GM13976 (cell line): ENCODE measurements at regions not wholly inside any gene's neighbourhood (a gene's known extent, or its start where the extent isn't known, plus 50 kb on each side); places are given as distances from the start of the nearest gene placed in this dataset.

ENCODE experiments used
- DNase-seq: peaks from one replicate; pipeline ENCODE4 v3.0.0; 2012; ENCODE audit warnings: low spot score
- in situ Hi-C: fragments of 300-500 bp; cut with MboI; formaldehyde crosslinking; loops from one replicate; pipeline ENCODE4 v1.12.0; 2022; ENCODE audit warnings: low sequenced_read_pairs, mixed read lengths, inconsistent platforms; ENCODE audit not compliant: unreplicated experiment
- TF ChIP-seq, protein P1 (sequence below): IDR thresholded peaks from 2 replicates; pipeline ENCODE4 v1.5.1; 2012; ENCODE audit warnings: borderline replicate concordance, mild to moderate bottlenecking; ENCODE audit not compliant: insufficient read depth; ENCODE audit errors: extremely low read depth, missing control alignments, control extremely low read depth

DNA sequence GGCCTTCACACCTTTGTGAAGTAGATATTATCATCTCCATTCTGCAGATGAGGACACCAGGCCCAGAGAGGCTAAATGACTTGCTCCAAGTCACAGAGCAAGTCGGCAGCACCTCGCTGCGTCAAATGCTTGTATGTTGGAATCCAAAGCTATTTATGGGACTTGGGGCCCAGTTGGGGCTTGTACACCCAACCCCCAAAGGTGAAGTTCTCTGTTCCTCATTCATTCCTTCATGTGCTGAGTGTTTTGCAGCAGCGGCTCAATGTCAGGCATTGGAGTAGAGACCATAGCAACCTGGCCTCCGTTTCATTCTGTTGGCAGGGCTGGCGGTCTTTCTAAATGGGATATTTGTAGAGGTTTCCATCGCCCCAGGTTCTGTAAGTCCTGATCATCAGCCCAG, 113.4 kb upstream of the SLC25A33 start:
- in situ Hi-C loops = no loop called here
- DNase-seq = peak; percentile 49
- TF ChIP-seq, protein P1, sequence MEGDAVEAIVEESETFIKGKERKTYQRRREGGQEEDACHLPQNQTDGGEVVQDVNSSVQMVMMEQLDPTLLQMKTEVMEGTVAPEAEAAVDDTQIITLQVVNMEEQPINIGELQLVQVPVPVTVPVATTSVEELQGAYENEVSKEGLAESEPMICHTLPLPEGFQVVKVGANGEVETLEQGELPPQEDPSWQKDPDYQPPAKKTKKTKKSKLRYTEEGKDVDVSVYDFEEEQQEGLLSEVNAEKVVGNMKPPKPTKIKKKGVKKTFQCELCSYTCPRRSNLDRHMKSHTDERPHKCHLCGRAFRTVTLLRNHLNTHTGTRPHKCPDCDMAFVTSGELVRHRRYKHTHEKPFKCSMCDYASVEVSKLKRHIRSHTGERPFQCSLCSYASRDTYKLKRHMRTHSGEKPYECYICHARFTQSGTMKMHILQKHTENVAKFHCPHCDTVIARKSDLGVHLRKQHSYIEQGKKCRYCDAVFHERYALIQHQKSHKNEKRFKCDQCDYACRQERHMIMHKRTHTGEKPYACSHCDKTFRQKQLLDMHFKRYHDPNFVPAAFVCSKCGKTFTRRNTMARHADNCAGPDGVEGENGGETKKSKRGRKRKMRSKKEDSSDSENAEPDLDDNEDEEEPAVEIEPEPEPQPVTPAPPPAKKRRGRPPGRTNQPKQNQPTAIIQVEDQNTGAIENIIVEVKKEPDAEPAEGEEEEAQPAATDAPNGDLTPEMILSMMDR = peak; percentile 4

DNA sequence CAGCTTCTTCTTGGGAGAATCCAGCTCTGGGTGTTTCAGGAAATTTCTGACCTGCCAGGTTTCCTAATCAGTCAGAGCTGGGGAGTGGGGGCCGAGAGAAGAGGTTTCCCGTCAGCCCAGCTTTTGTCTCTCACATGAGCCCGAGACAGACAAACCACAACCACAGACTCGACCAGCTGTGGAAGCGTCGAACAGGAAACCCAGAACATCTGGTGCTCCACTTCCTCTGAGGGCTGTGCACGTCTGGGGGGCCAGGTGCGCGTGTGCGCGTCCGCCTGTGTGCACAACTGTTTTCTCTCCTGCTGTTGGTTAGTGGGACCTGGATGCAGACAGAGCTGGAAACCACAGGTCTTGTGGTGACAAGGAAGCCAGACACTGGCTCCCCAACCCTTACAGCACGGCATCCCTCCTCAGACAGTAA, 113.0 kb upstream of the SLC25A33 start:
- DNase-seq = peak; percentile 83
- TF ChIP-seq, protein P1 = no peak
- in situ Hi-C loops = no loop called here

DNA sequence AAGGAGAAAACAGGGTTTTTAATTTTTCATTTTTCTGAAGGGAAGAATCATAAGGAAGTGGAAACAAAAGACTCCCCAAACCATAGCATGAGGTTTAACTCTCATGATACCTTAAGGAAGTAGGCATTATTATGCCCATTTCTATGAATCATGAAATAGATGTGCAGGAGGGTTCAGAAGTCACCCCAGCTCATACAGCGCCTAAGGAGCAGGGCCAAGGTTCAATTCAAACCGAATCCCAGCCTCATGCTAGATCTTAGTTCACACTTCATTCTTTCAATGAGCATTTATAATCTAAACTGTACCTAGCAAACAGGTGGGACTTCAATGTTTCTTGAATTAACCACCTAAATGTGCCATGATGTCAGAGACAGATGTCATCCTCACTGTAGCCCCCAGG, 111.9 kb upstream of the SLC25A33 start:
- in situ Hi-C loops = no loop called here
- no peak for DNase-seq
- TF ChIP-seq, protein P1 = no peak

DNA sequence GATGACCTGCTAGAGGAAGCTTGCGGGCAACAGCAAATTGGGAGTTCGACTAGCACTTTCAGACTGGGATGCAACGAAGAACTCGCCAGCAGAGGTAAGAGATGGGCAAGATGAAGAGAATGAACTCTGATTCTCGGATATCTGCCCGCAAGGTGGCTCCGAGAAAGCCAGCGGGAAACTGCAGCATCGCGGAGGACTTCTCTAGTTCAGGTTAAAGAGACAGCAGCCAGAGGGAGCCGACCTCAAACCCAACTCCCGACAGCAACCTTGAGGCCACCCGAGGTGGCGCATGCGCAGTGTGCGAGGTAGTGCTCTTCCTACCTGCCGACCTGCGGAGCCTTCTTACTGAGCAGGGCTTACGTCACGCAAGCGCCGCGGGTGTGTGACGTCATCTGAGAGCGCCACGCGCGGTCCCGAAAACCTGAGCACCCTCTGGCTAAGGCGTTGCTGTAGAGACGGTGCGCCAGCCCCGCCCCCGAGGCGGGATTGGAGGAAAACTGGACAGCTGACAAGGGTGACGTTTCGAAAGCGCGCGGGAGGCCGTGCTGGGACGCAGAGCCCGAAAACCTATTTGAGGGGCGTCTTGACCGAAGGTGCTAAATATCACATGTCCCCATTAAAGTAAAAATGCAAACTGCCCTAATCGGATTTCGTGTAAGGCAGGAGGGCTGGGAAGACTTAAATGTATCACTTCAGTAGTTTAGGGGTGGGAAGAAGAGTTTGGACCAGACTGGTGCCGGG, 110.5 kb upstream of the SLC25A33 start:
- DNase-seq = peak; percentile 97
- in situ Hi-C loops = no loop called here
- TF ChIP-seq, protein P1 = no peak

DNA sequence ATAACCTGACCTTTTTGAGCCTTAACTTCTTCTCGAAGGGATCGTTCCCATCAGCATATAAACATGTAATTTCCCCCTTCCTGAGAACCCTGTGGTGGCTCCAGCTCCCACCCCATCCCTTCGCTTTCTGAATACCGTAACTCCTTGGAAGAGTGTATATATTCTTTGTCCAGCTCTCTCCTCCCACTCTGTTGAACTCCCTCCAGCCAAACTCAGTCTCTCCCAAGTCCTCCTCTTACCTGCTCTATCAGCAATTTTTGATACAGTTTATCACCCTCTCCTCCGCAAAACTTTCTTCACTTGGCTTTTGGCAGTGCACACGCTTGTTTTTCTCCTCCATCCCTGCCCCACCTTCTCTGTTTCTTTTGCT, 109.9 kb upstream of the SLC25A33 start:
- TF ChIP-seq, protein P1 = no peak
- no peak for DNase-seq
- in situ Hi-C loops = no loop called here

DNA sequence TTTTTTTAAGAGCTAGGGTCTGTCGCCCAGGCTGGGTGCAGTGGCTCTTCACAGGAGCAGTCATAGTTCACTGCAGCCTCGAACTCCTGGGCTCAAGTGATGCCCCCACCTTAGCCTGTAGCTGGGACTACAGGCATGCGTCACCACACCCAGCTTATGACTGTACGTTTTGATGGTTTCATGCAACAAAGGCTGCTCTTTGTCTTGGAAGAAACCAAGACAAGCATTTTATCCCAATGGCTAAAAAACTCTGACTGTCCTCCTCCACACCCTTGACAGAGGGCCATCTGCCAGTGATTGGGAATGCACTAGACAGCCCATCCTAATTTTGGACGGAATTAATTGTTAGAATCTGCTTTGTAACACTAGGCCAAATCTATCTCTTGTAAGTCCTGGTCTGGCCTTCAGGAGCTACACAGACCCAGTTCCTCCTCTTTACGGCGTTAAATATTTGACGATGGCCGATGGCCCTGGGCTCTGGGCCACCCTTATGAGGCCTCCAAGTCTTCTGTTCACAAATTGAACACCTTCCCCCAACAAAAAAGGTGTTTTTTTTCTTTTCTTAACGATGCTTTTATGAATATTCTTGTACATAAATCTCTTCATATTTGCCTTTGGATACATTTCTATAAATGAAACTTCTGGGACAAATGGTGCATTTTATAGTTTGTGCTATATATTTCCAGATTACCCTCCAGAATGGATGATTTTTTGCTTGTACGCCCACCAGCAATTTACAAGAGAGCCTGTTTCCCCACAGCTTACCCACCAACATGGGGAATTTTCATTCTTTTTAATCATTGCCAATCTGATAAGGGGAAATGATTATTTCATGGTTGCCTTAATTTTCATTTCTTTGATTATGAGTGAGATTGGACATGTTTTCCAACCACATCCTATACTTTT, 104.8 kb upstream of the SLC25A33 start:
- DNase-seq = no peak
- in situ Hi-C loops = no loop called here
- TF ChIP-seq, protein P1 = no peak
